ENCODE measurements at regions not wholly inside any gene's neighbourhood (a gene's known extent, or its start where the extent isn't known, plus 50 kb on each side); places are given as distances from the start of the nearest gene placed in this dataset.

GRCh38 chr10:107790271-107790670 lies 625.8 kb upstream of the SORCS1 start:
- CTCF ChIA-PET = no interaction called here
- POLR2A ChIA-PET = no interaction called here
- TF ChIP-seq CTCF (IDR thresholded peaks at IDR 0.05; ENCODE audit: control extremely low read depth, extremely low read depth, low read depth, missing control alignments) = no peak
- DNase-seq (ENCODE audit: extremely low spot score) = no peak

- DNase-seq (ENCODE audit: extremely low spot score) = no peak
- TF ChIP-seq CTCF (IDR thresholded peaks at IDR 0.05; ENCODE audit: control extremely low read depth, extremely low read depth, low read depth, missing control alignments) = no peak
- ChIA-PET POLR2A (no interaction called here), CTCF (no interaction called here)
Observed at GRCh38 chr10:107771066-107771465, 606.6 kb upstream of the SORCS1 start.

- ChIA-PET CTCF (no interaction called here), POLR2A (no interaction called here)
- TF ChIP-seq CTCF (IDR thresholded peaks at IDR 0.05; ENCODE audit: control extremely low read depth, extremely low read depth, low read depth, missing control alignments) = no peak
- no peak for DNase-seq (ENCODE audit: extremely low spot score)
Observed at GRCh38 chr10:107767185-107767584, 602.7 kb upstream of the SORCS1 start.

- DNase-seq (ENCODE audit: extremely low spot score) = no peak
- TF ChIP-seq CTCF (IDR thresholded peaks at IDR 0.05; ENCODE audit: control extremely low read depth, extremely low read depth, low read depth, missing control alignments) = no peak
- ChIA-PET POLR2A (no interaction called here), CTCF (no interaction called here)
Observed at GRCh38 chr10:107754814-107755213, 590.3 kb upstream of the SORCS1 start.

GRCh38 chr10:107749235-107749634 lies 584.7 kb upstream of the SORCS1 start:
- POLR2A ChIA-PET = no interaction called here

GRCh38 chr10:107747851-107748250 lies 583.3 kb upstream of the SORCS1 start:
- DNase-seq (ENCODE audit: extremely low spot score) = no peak
- POLR2A ChIA-PET = no interaction called here

More at GRCh38 chr10:107749235-107749634, 584.7 kb upstream of the SORCS1 start:
- TF ChIP-seq CTCF (IDR thresholded peaks at IDR 0.05; ENCODE audit: control extremely low read depth, extremely low read depth, low read depth, missing control alignments) = no peak
- CTCF ChIA-PET = no interaction called here
- no peak for DNase-seq (ENCODE audit: extremely low spot score)

More at GRCh38 chr10:107747851-107748250, 583.3 kb upstream of the SORCS1 start:
- CTCF ChIA-PET = no interaction called here
- TF ChIP-seq CTCF (IDR thresholded peaks at IDR 0.05; ENCODE audit: control extremely low read depth, extremely low read depth, low read depth, missing control alignments) = no peak

Data from GM10248 (cell line).